ENCODE measurements at regions not wholly inside any gene's neighbourhood (a gene's known extent, or its start where the extent isn't known, plus 50 kb on each side); places are given as distances from the start of the nearest gene placed in this dataset.
A peak's percentile ranks its signal among the peaks of the same experiment; 100 is the strongest.

GRCh38 chr13:84870190-84870589, 929.0 kb downstream of the SLITRK6 start:
- H3K4me3 ChIP-seq (ENCODE audit: low read length), result no peak overlapping the region
- TF ChIP-seq, protein P1, sequence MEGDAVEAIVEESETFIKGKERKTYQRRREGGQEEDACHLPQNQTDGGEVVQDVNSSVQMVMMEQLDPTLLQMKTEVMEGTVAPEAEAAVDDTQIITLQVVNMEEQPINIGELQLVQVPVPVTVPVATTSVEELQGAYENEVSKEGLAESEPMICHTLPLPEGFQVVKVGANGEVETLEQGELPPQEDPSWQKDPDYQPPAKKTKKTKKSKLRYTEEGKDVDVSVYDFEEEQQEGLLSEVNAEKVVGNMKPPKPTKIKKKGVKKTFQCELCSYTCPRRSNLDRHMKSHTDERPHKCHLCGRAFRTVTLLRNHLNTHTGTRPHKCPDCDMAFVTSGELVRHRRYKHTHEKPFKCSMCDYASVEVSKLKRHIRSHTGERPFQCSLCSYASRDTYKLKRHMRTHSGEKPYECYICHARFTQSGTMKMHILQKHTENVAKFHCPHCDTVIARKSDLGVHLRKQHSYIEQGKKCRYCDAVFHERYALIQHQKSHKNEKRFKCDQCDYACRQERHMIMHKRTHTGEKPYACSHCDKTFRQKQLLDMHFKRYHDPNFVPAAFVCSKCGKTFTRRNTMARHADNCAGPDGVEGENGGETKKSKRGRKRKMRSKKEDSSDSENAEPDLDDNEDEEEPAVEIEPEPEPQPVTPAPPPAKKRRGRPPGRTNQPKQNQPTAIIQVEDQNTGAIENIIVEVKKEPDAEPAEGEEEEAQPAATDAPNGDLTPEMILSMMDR (conservative IDR thresholded peaks at IDR 0.05; ENCODE audit: low read depth, low read length), result no peak
- no peak for DNase-seq (ENCODE audit: low read depth)

GRCh38 chr13:84867246-84867645, 932.0 kb downstream of the SLITRK6 start:
- TF ChIP-seq, protein P1 (conservative IDR thresholded peaks at IDR 0.05; ENCODE audit: low read depth, low read length), result no peak
- no peak overlapping the region for H3K4me3 ChIP-seq (ENCODE audit: low read length)
- DNase-seq (ENCODE audit: low read depth), result no peak

GRCh38 chr13:84865783-84866221, 933.4 kb downstream of the SLITRK6 start:
- TF ChIP-seq, protein P1 (conservative IDR thresholded peaks at IDR 0.05; ENCODE audit: low read depth, low read length), result no peak
- no peak overlapping the region for H3K4me3 ChIP-seq (ENCODE audit: low read length)
- peak; percentile 50 for DNase-seq (ENCODE audit: low read depth)

- DNase-seq (ENCODE audit: low read depth), result no peak
- H3K4me3 ChIP-seq (ENCODE audit: low read length), result no peak overlapping the region
- TF ChIP-seq, protein P1 (conservative IDR thresholded peaks at IDR 0.05; ENCODE audit: low read depth, low read length), result no peak
Observed at GRCh38 chr13:84864341-84864740, 934.9 kb downstream of the SLITRK6 start.

- TF ChIP-seq, protein P1 (conservative IDR thresholded peaks at IDR 0.05; ENCODE audit: low read depth, low read length), result no peak
Observed at GRCh38 chr13:84847107-84847506, 952.1 kb downstream of the SLITRK6 start.

DNA sequence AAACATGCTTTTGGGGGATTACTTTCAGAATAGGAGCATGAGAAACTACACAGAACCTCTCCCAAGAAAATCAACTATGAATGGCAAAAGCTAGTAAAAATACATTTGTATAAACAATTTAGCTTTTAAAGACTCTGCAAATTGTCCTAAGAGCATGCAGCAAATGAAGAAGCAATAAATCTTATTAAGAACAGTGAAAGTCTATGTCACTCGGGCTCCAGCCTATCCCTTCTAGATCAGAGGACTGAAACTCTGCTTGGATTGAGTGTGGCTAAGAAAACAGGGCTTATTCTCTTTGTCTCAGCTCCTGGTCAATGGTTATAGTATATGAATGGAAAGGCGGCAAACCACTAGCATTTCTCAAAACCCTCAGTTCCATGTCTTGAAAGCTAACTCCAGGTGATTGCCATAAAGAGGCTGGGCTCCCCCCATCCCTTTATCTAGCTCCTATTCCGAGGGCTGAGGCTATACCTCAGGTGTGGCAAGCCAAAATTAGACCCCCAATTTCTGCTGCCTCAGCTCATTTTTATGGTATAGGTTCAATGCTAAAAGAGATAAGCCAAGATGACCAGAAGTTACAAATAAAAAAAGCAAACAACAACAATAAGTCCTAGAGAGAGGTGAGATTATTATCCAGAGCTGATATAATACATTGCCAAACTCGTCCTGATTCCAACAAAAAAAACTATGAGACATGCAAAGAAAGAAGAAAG, 953.2 kb downstream of the SLITRK6 start:
- H3K4me3 ChIP-seq (ENCODE audit: low read length), result no peak overlapping the region

More at GRCh38 chr13:84847107-84847506, 952.1 kb downstream of the SLITRK6 start:
- no peak for DNase-seq (ENCODE audit: low read depth)
- H3K4me3 ChIP-seq (ENCODE audit: low read length), result no peak overlapping the region

More for the DNA sequence above, 953.2 kb downstream of the SLITRK6 start:
- TF ChIP-seq, protein P1 (conservative IDR thresholded peaks at IDR 0.05; ENCODE audit: low read depth, low read length), result no peak
- DNase-seq (ENCODE audit: low read depth), result no peak

All from retinal pigment epithelial cell (primary cell).